IMR-90 (cell line): ENCODE measurements at regions not wholly inside any gene's neighbourhood (a gene's known extent, or its start where the extent isn't known, plus 50 kb on each side); places are given as distances from the start of the nearest gene placed in this dataset.

Source experiments
- ATAC-seq: fragments of 200-7000 bp; cut with Tn5 transposase; 2 replicates; pipeline ENCODE4 v1.9.1; 2020; ENCODE audit warnings: low read depth, mild to moderate bottlenecking, moderate library complexity
- BruUV-seq: library from RNA; stranded (reverse); fragments of 400-500 nt; replicated peaks from 2 replicates; lab custom pipeline; 2021; lab: Mats Ljungman, UMichigan
- CTCF ChIA-PET: fragments of 300-600 bp; formaldehyde crosslinking; extraction: SDS; loops from one replicate; lab custom pipeline; 2021; ENCODE audit warnings: antibody characterized with exemption; lab: Yijun Ruan, JAX
- POLR2A ChIA-PET: fragments of 300-600 bp; sonication (Branson Sonifier 250); formaldehyde crosslinking; loops from one replicate; lab custom pipeline; 2022; ENCODE audit warnings: antibody characterized with exemption; ENCODE audit not compliant: unreplicated experiment; lab: Charles Lee
- DNase-seq: peaks from one replicate; pipeline ENCODE4 v3.0.0; 2013
- H2AFZ ChIP-seq: replicated peaks from 2 replicates; pipeline ENCODE3; 2013; ENCODE audit warnings: low read length, mild to moderate bottlenecking; ENCODE audit not compliant: poor library complexity
- H2AK5ac ChIP-seq: 2 replicates; pipeline ENCODE4 v1.6.1; 2013; ENCODE audit warnings: low read depth, low read length, inconsistent platforms
- H2AK9ac ChIP-seq: replicated peaks from 2 replicates; pipeline ENCODE3; 2013; ENCODE audit warnings: mild to moderate bottlenecking, low read depth, low read length, moderate library complexity; ENCODE audit not compliant: poor library complexity
- H2BK120ac ChIP-seq: 2 replicates; pipeline ENCODE4 v1.6.1; 2013; ENCODE audit warnings: low read depth, low read length, inconsistent platforms
- H2BK15ac ChIP-seq: 3 replicates; pipeline ENCODE4 v1.6.1; 2013; ENCODE audit warnings: low read depth, low read length, inconsistent platforms
- H2BK20ac ChIP-seq: 2 replicates; pipeline ENCODE4 v1.6.1; 2013; ENCODE audit warnings: low read depth, mild to moderate bottlenecking, inconsistent platforms, low read length, moderate library complexity
- H2BK5ac ChIP-seq: 2 replicates; pipeline ENCODE4 v1.6.1; 2013; ENCODE audit warnings: mild to moderate bottlenecking, low read depth, low read length, inconsistent platforms; ENCODE audit not compliant: poor library complexity, severe bottlenecking
- H3K14ac ChIP-seq: replicated peaks from 2 replicates; pipeline ENCODE4 v1.6.1; 2013; ENCODE audit warnings: low read depth, low read length, inconsistent platforms
- H3K18ac ChIP-seq: 2 replicates; pipeline ENCODE4 v1.6.1; 2013; ENCODE audit warnings: low read depth, low read length, control low read depth
- H3K23ac ChIP-seq: 2 replicates; pipeline ENCODE4 v1.6.1; 2013; ENCODE audit warnings: low read depth, low read length, inconsistent platforms
- H3K27ac ChIP-seq: 2 replicates; pipeline ENCODE4 v1.5.1; 2013; ENCODE audit warnings: mild to moderate bottlenecking, control low read depth, low read length; ENCODE audit not compliant: insufficient read depth
- H3K27me3 ChIP-seq: 2 replicates; pipeline ENCODE4 v1.6.1; 2013; ENCODE audit warnings: low read length; ENCODE audit not compliant: control insufficient read depth, insufficient read depth
- H3K36me3 ChIP-seq: 2 replicates; pipeline ENCODE4 v1.6.1; 2013; ENCODE audit warnings: low read length, mixed read lengths; ENCODE audit not compliant: control insufficient read depth, insufficient read depth
- H3K4ac ChIP-seq: 2 replicates; pipeline ENCODE4 v1.6.1; 2013; ENCODE audit warnings: low read depth, low read length, inconsistent platforms
- H3K4me1 ChIP-seq: 2 replicates; pipeline ENCODE4 v1.6.1; 2013; ENCODE audit warnings: low read length, mixed read lengths; ENCODE audit not compliant: control insufficient read depth, insufficient read depth
- H3K4me2 ChIP-seq: 2 replicates; pipeline ENCODE4 v1.6.1; 2013; ENCODE audit warnings: low read depth, mild to moderate bottlenecking, control low read depth, low read length, moderate library complexity
- H3K4me3 ChIP-seq: 2 replicates; pipeline ENCODE4 v1.5.1; 2013; ENCODE audit warnings: low read depth, mild to moderate bottlenecking, control low read depth, low read length, moderate library complexity; ENCODE audit not compliant: insufficient read depth
- H3K56ac ChIP-seq: 2 replicates; pipeline ENCODE4 v1.6.1; 2013; ENCODE audit warnings: low read length, inconsistent platforms; ENCODE audit not compliant: insufficient read depth; ENCODE audit errors: extremely low read depth
- H3K79me1 ChIP-seq, 2 experiments: 2 replicates each; pipeline ENCODE4 v1.6.1; 2013; ENCODE audit warnings: low read length in 2 of 2, inconsistent platforms in 1 of 2, low read depth in 1 of 2
- H3K9ac ChIP-seq: 2 replicates; pipeline ENCODE4 v1.6.1; 2013; ENCODE audit warnings: low read depth, low read length, control low read depth
- H3K9me1 ChIP-seq: 2 replicates; pipeline ENCODE4 v1.6.1; 2013; ENCODE audit warnings: low read length, inconsistent platforms; ENCODE audit not compliant: insufficient read depth
- H3K9me3 ChIP-seq: 2 replicates; pipeline ENCODE4 v1.6.1; 2013; ENCODE audit warnings: low read length; ENCODE audit not compliant: control insufficient read depth, insufficient read depth
- H4K20me1 ChIP-seq: 2 replicates; pipeline ENCODE4 v1.6.1; 2013; ENCODE audit warnings: low read length, inconsistent platforms; ENCODE audit not compliant: insufficient read depth
- H4K5ac ChIP-seq: 2 replicates; pipeline ENCODE4 v1.6.1; 2013; ENCODE audit warnings: mild to moderate bottlenecking, low read depth, low read length, control low read depth
- H4K8ac ChIP-seq, 2 experiments: 2 replicates each; pipeline ENCODE4 v1.6.1; 2013; ENCODE audit warnings: low read depth in 2 of 2, low read length in 2 of 2, control low read depth in 1 of 2, inconsistent platforms in 1 of 2
- H4K91ac ChIP-seq: 2 replicates; pipeline ENCODE4 v1.6.1; 2013; ENCODE audit warnings: low read depth, low read length, inconsistent platforms; ENCODE audit not compliant: insufficient read depth
- CEBPB ChIP-seq: IDR thresholded peaks from 2 replicates; pipeline ENCODE4 v1.6.1; 2012; ENCODE audit warnings: low read depth, low read length, improper control_type of control experiment
- CHD1 ChIP-seq: IDR thresholded peaks from 2 replicates; pipeline ENCODE4 v1.6.1; 2012; ENCODE audit warnings: low read depth, low read length, improper control_type of control experiment
- CTCF ChIP-seq: conservative IDR thresholded peaks from 2 replicates; pipeline ENCODE4 v1.5.1; 2012; ENCODE audit warnings: mild to moderate bottlenecking, low read depth, low read length, improper control_type of control experiment
- FOS ChIP-seq: fragments of 150-350 bp; IDR thresholded peaks from 2 replicates; pipeline ENCODE4 v1.6.1; 2016; ENCODE audit warnings: low read depth, low read length
- MXI1 ChIP-seq: IDR thresholded peaks from 2 replicates; pipeline ENCODE4 v1.6.1; 2012; ENCODE audit warnings: low read depth, mild to moderate bottlenecking, low read length, moderate library complexity, borderline replicate concordance
- POLR2A ChIP-seq: IDR thresholded peaks from 2 replicates; pipeline ENCODE4 v1.6.1; 2012; ENCODE audit warnings: mild to moderate bottlenecking, low read depth, low read length
- SMC3 ChIP-seq: fragments of 150-350 bp; IDR thresholded peaks from 2 replicates; pipeline ENCODE4 v1.6.1; 2016; ENCODE audit warnings: low read depth, mild to moderate bottlenecking, antibody characterized with exemption, low read length, moderate library complexity
- WGBS, 2 experiments: methylation state at CpG; one replicate each; pipeline versions ENCODE4 v1.1.5 to v1.1.7; 2013; ENCODE audit warnings: missing lambda C conversion rate in 2 of 2; ENCODE audit not compliant: insufficient read length in 1 of 2; ENCODE audit errors: extremely low coverage in 2 of 2; 5-methylcytosine and 5-hydroxymethylcytosine counted together
- dilution Hi-C: fragments of 300-500 bp; cut with HindIII; formaldehyde crosslinking; loops from one replicate; pipeline ENCODE4 v1.14.3; 2018; ENCODE audit warnings: low sequenced_read_pairs; ENCODE audit not compliant: unreplicated experiment
- in situ Hi-C: fragments of 300-500 bp; cut with MboI; formaldehyde crosslinking; loops from 3 replicates; pipeline ENCODE4 v1.14.3; 2019; ENCODE audit warnings: low sequenced_read_pairs, inconsistent platforms, mixed read lengths
- intact Hi-C: fragments of 100-400 bp; cut with micrococcal nuclease; formaldehyde crosslinking; loops from 2 replicates; pipeline ENCODE4 v1.10.0; 2022

- Histone ChIP-seq H2BK5ac (no peak overlapping the region), H3K4ac (no peak overlapping the region), H2AK5ac (no peak overlapping the region), H3K9me3 (no peaks in the 10 kb centered on the region; the same call in 1 of the 2 replicates), H2AFZ (peak overlapping the region; percentile 32), H2AK9ac (no peak overlapping the region), H3K4me1 (no peaks in the 10 kb centered on the region), H3K14ac (no peak overlapping the region), H3K9ac (no peak overlapping the region), H2BK120ac (no peak overlapping the region), H3K4me2 (no peak overlapping the region), H4K5ac (no peak overlapping the region), H3K9me1 (no peaks in the 10 kb centered on the region), H3K79me1 (no peaks in the 10 kb centered on the region), H3K27ac (no peak overlapping the region), H4K8ac (no peak overlapping the region), H3K27me3 (no peaks in the 10 kb centered on the region), H2BK20ac (no peak overlapping the region), H3K56ac (no peak overlapping the region), H3K4me3 (no peak overlapping the region), H2BK15ac (no peak overlapping the region), H4K91ac (no peak overlapping the region), H3K23ac (no peak overlapping the region), H3K36me3 (no peaks in the 10 kb centered on the region), H3K18ac (no peak overlapping the region), H4K20me1 (no peaks in the 10 kb centered on the region)
- 64% methylated on average over 5 of the region's 9 CpGs; no CpG with 5 or more reads in 1 of the 2 experiments for WGBS, 2 experiments
- intact Hi-C loops, result no loop called here
- POLR2A ChIA-PET, result interaction anchor here (0.6 kb wide), 1 partner anchor 1687 kb away, joined by 3 read pairs; no protein-coding TSS in a partner anchor
- TF ChIP-seq MXI1 (no peak), POLR2A (no peak), CEBPB (no peak), CTCF (no peak), CHD1 (no peak), SMC3 (no peak), FOS (no peak)
- in situ Hi-C loops, result no loop called here
- no peak for ATAC-seq
- dilution Hi-C loops, result no loop called here
- CTCF ChIA-PET, result interaction anchor here (0.6 to 0.9 kb wide), 2 partner anchors 14 to 634 kb away, joined by 3 to 4 read pairs; no protein-coding TSS in a partner anchor
- DNase-seq, result no peak
- no TSS peak for BruUV-seq
These were observed 1808.9 kb upstream of the SEL1L start for GRCh38 chr14:83342590-83342989.
